ENCODE measurements at regions not wholly inside any gene's neighbourhood (a gene's known extent, or its start where the extent isn't known, plus 50 kb on each side); places are given as distances from the start of the nearest gene placed in this dataset.

GRCh38 chr2:223148516-223148915 is 96.5 kb downstream of the KCNE4 start:
- Histone ChIP-seq H3K27ac (replicated peaks) (no peak overlapping the region), H3K27me3 (ENCODE audit: insufficient read depth, poor library complexity, severe bottlenecking) (no peaks in the 10 kb centered on the region), H3K4me3 (replicated peaks; ENCODE audit: insufficient read depth, low read length) (no peak overlapping the region)
- TF ChIP-seq SPI1 (IDR thresholded peaks at IDR 0.05; ENCODE audit: borderline replicate concordance, low read depth), result peak; percentile 73
- TF ChIP-seq POLR2AphosphoS5 (IDR thresholded peaks at IDR 0.05; ENCODE audit: low read depth), result no peak
- DNase-seq (ENCODE audit: low read depth in 1 of 2, low spot score in 1 of 2), result no peak

- DNase-seq (ENCODE audit: low read depth in 1 of 2, low spot score in 1 of 2), result no peak
- TF ChIP-seq POLR2AphosphoS5 (IDR thresholded peaks at IDR 0.05; ENCODE audit: low read depth), result no peak
- no peak for TF ChIP-seq GABPA (IDR thresholded peaks at IDR 0.05; ENCODE audit: low read depth)
- no peak for TF ChIP-seq CTCF (IDR thresholded peaks at IDR 0.05; ENCODE audit: insufficient read depth, low read length)
- no peak for TF ChIP-seq REST (IDR thresholded peaks at IDR 0.05; ENCODE audit: insufficient replicate concordance, low read depth)
- no peak for TF ChIP-seq SPI1 (IDR thresholded peaks at IDR 0.05; ENCODE audit: borderline replicate concordance, low read depth)
- no peak overlapping the region for H3K4me3 ChIP-seq (replicated peaks; ENCODE audit: insufficient read depth, low read length)
- H3K27me3 ChIP-seq (ENCODE audit: insufficient read depth, poor library complexity, severe bottlenecking), result no peaks in the 10 kb centered on the region
- no peak overlapping the region for H3K27ac ChIP-seq (replicated peaks)
Observed at GRCh38 chr2:223155956-223156355, 104.0 kb downstream of the KCNE4 start.

DNA sequence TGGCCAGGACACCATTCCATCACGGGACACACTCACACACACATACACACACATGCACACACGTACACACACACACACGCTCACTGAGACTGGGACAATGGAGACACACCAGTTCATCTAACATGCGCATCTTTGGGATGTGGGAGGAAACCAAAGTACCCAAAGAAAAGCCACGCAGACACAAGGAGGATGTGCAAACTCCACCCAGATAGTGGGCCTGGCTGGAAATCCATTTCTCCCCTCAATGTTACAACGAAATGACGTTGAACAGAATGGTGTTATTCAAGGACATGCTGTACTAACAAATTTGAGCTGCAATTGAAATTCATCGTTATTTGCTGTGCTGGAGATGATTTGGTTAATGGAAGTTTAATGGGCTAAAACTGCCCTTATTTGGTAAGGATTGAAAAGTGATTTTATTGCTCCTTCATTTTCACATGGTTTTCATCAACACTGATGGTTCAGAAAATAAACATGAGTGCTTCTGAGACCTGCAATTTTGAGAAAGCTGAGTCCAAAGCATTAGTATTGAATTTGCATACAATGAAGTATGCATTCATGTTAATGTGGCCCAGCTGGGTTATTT is 110.0 kb downstream of the KCNE4 start:
- H3K27ac ChIP-seq (replicated peaks), result no peak overlapping the region
- no peak for TF ChIP-seq GABPA (IDR thresholded peaks at IDR 0.05; ENCODE audit: low read depth)
- no peak for TF ChIP-seq CTCF (IDR thresholded peaks at IDR 0.05; ENCODE audit: insufficient read depth, low read length)

DNA sequence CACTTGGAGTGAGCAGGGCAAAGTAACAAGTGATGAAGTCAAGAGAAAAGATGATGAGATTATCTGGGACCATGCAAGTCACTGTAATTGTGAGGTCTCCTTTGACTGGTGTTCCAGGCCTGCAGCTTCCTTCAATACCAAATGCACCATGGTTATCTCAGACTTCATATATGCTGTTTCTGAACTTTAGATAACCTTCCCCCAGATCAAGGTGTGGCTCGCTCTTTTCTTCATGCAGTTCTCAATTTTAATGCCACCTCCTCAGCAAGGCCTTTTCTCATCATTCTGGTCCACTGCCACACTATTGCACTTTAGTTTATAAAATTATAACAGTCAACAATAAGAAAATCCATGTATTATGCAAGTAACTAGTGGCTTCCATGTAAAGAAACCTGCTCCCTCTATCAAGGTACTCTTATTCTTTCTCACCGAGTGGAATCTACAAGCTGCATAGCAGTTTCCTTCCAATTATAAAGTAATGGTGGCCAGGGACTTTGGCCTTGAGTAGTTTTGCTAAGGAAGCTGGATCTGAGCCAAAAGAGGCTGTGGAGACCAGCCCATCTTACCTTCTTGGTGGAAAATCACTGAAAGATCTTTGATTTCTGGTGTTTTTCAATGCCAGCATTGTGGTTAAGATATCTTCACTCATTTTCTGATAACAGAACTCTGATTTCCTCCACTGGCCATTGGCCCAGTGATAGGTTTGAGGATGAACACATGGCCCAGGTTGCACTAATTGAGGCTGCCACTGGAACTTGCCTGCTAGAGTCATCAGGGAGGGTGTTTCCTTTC is 113.6 kb downstream of the KCNE4 start:
- TF ChIP-seq REST (IDR thresholded peaks at IDR 0.05; ENCODE audit: insufficient replicate concordance, low read depth), result no peak
- no peak for TF ChIP-seq SPI1 (IDR thresholded peaks at IDR 0.05; ENCODE audit: borderline replicate concordance, low read depth)
- no peak for TF ChIP-seq GABPA (IDR thresholded peaks at IDR 0.05; ENCODE audit: low read depth)
- TF ChIP-seq POLR2AphosphoS5 (IDR thresholded peaks at IDR 0.05; ENCODE audit: low read depth), result no peak
- TF ChIP-seq CTCF (IDR thresholded peaks at IDR 0.05; ENCODE audit: insufficient read depth, low read length), result no peak
- no peak for DNase-seq (ENCODE audit: low read depth in 1 of 2, low spot score in 1 of 2)
- no peak overlapping the region for H3K4me3 ChIP-seq (replicated peaks; ENCODE audit: insufficient read depth, low read length)
- no peaks in the 10 kb centered on the region for H3K27me3 ChIP-seq (ENCODE audit: insufficient read depth, poor library complexity, severe bottlenecking)
- no peak overlapping the region for H3K27ac ChIP-seq (replicated peaks)

More for the DNA sequence above, 110.0 kb downstream of the KCNE4 start:
- Histone ChIP-seq H3K27me3 (ENCODE audit: insufficient read depth, poor library complexity, severe bottlenecking) (no peaks in the 10 kb centered on the region), H3K4me3 (replicated peaks; ENCODE audit: insufficient read depth, low read length) (no peak overlapping the region)
- no peak for DNase-seq (ENCODE audit: low read depth in 1 of 2, low spot score in 1 of 2)
